Gastroesophageal sphincter (tissue), 3 donors: ENCODE measurements at regions not wholly inside any gene's neighbourhood (a gene's known extent, or its start where the extent isn't known, plus 50 kb on each side); places are given as distances from the start of the nearest gene placed in this dataset.

Experiments
- CTCF ChIP-seq, 4 experiments: fragments of 200-600 bp in 2 of 4; fragments of 450-650 bp in 2 of 4; sonication (generic) in 1 of 4; IDR thresholded peaks; one replicate each; pipeline ENCODE4 v1.5.1; 2017 to 2019; ENCODE audit warnings: antibody characterized with exemption in 4 of 4, mild to moderate bottlenecking in 2 of 4, moderate library complexity in 2 of 4
- EP300 ChIP-seq: sonication (generic); formaldehyde crosslinking; IDR thresholded peaks from one replicate; pipeline ENCODE4 v1.6.1; 2017; ENCODE audit warnings: antibody characterized with exemption, mild to moderate bottlenecking
- POLR2A ChIP-seq, 2 donors: fragments of 450-650 bp; IDR thresholded peaks; one replicate each; pipeline ENCODE4 v1.6.1; 2017; ENCODE audit warnings: antibody characterized with exemption in 2 of 2, mild to moderate bottlenecking in 2 of 2, moderate library complexity in 1 of 2
- POLR2AphosphoS5 ChIP-seq: sonication (generic); formaldehyde crosslinking; IDR thresholded peaks from one replicate; pipeline ENCODE4 v1.6.1; 2017; ENCODE audit warnings: antibody characterized with exemption

DNA sequence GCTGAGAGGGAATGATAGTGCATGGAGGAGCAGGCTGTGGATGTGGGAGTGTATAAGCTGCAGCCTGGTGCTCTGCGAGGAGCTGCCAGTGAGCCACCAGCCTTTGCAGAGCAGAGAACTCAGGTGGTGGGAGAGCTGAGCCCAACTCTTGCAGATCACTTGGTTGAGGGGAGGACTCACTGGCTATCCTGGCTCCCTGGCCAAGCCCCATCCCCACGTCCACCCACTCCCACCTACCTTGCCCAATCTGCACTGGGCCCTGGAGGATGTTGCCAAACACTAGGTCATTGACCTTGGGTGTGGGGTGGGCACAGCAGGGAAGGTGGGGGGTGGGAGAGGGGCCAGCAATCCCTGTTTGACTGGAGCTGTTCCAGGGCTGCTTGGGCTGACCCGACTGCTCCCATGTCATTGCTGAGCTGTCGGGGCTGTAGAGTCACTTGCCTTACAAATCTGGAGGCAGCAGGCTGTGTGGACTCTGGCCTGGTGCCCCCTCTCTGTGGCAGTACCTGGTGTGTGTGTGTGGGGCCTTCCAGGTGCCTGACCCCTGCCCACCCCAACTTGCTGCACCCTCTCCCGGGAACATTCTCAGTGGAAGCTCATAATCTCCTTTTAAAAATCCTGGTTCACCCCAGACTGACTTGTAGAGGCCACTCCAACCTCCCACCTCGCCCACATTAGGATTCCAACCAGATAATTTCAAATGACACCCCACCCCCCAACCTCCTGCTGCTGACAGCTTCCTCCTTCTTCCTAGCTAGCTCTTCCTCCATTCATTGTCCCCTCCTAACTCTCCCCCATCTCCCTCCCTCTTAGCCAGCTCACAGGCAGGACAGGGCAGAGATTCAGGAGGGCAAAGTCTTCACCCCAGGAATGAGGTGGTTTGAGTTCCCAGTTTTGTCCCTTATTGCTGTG, 162.3 kb downstream of the MRPL14 start:
- TF ChIP-seq POLR2AphosphoS5 (no peak), POLR2A (IDR thresholded peaks at IDR 0.05) (no peak), CTCF (IDR thresholded peaks at IDR 0.05) (no peak), EP300 (no peak)
